Kidney (tissue), 13 donors: ENCODE measurements at regions not wholly inside any gene's neighbourhood (a gene's known extent, or its start where the extent isn't known, plus 50 kb on each side); places are given as distances from the start of the nearest gene placed in this dataset.

Source experiments
- DNase-seq, 5 donors: peaks; one replicate each; pipeline ENCODE4 v3.0.0-alpha.2; 2013 to 2020
- FAIRE-seq: peaks from 2 replicates; lab custom pipeline; 2012; peaks lifted over from hg19 to GRCh38; lab: Jason Lieb, UNC
- H3K27ac ChIP-seq, 2 donors: one replicate each; pipeline ENCODE4 v1.7.0; 2013; ENCODE audit warnings: low read depth in 2 of 2, low read length in 2 of 2, inconsistent platforms in 1 of 2
- H3K27me3 ChIP-seq: one replicate; pipeline ENCODE4 v1.7.1; 2013; ENCODE audit warnings: low read length, inconsistent platforms; ENCODE audit not compliant: control insufficient read depth, insufficient read depth
- H3K36me3 ChIP-seq, 3 donors: one replicate each; pipeline versions ENCODE4 v1.7.0 to v1.7.1; 2013; ENCODE audit warnings: low read length in 3 of 3, control low read depth in 1 of 3, inconsistent platforms in 1 of 3; ENCODE audit not compliant: insufficient read depth in 3 of 3, control insufficient read depth in 2 of 3
- H3K4me1 ChIP-seq, 3 donors: one replicate each; pipeline versions ENCODE4 v1.7.0 to v1.7.1; 2013; ENCODE audit warnings: low read length in 3 of 3, inconsistent platforms in 1 of 3, low read depth in 1 of 3; ENCODE audit not compliant: control insufficient read depth in 2 of 3, insufficient read depth in 2 of 3
- H3K4me3 ChIP-seq, 3 donors: one replicate each; pipeline versions ENCODE4 v1.7.0 to v1.8.1; 2013; ENCODE audit warnings: low read length in 3 of 3, control low read depth in 1 of 3, inconsistent platforms in 1 of 3
- H3K9ac ChIP-seq, 3 donors: one replicate each; pipeline versions ENCODE4 v1.7.0 to v1.7.1; 2013; ENCODE audit warnings: low read length in 3 of 3, control low read depth in 1 of 3, inconsistent platforms in 1 of 3
- H3K9me3 ChIP-seq, 3 donors: one replicate each; pipeline versions ENCODE4 v1.7.0 to v1.7.1; 2013; ENCODE audit warnings: low read length in 3 of 3, control low read depth in 1 of 3, inconsistent platforms in 1 of 3; ENCODE audit not compliant: control insufficient read depth in 2 of 3, insufficient read depth in 1 of 3
- CTCF ChIP-seq: IDR thresholded peaks from 3 replicates; pipeline ENCODE4 v1.5.1; 2012; ENCODE audit warnings: mild to moderate bottlenecking, moderate library complexity, borderline replicate concordance; ENCODE audit not compliant: insufficient read depth; ENCODE audit errors: extremely low read depth
- intact Hi-C: fragments of 100-400 bp; cut with DNase I; formaldehyde crosslinking; loops from one replicate; pipeline ENCODE4 v1.11.1; 2022
- donor health status: control.
- donor health status: control.
- donor health status: control.
- donor health status: control.
- donor health status: control.
- donor health status: DM: yes; HTN: yes; CAD: no.
- donor health status: Normal renal cell carcinoma (clear cell type).

- intact Hi-C loops: no loop called here
- Histone ChIP-seq H3K27me3 (no peaks in the 10 kb centered on the region), H3K4me1 (no peaks in the 10 kb centered on the region), H3K4me3 (no peak overlapping the region), H3K9me3 (no peaks in the 10 kb centered on the region), H3K9ac (no peak overlapping the region), H3K27ac (no peak overlapping the region), H3K36me3 (no peaks in the 10 kb centered on the region)
- no peak for FAIRE-seq
- TF ChIP-seq CTCF: no peak
- no peak for DNase-seq
These were observed 241.6 kb upstream of the RORB start for GRCh38 chr9:74255489-74255984.

- DNase-seq: peak in 1 of 5 donors; percentile 72
- no peak for TF ChIP-seq CTCF
- no peak overlapping the region for H3K9ac ChIP-seq
- H3K27ac ChIP-seq: no peak overlapping the region
- H3K36me3 ChIP-seq: no peaks in the 10 kb centered on the region
- no peaks in the 10 kb centered on the region for H3K4me1 ChIP-seq
- intact Hi-C loops: no loop called here
- no peaks in the 10 kb centered on the region for H3K27me3 ChIP-seq
- no peak overlapping the region for H3K4me3 ChIP-seq
- no peak for FAIRE-seq
- no peaks in the 10 kb centered on the region for H3K9me3 ChIP-seq
These were observed 221.1 kb upstream of the RORB start for GRCh38 chr9:74275872-74276508.

- no peaks in the 10 kb centered on the region for H3K9me3 ChIP-seq
- H3K36me3 ChIP-seq: no peaks in the 10 kb centered on the region
- H3K4me3 ChIP-seq: no peak overlapping the region
- H3K27me3 ChIP-seq: no peaks in the 10 kb centered on the region
- no peaks in the 10 kb centered on the region for H3K4me1 ChIP-seq
- H3K9ac ChIP-seq: no peak overlapping the region
- no peak for DNase-seq
- no peak for TF ChIP-seq CTCF
- no peak for FAIRE-seq
- intact Hi-C loops: no loop called here
- H3K27ac ChIP-seq: no peak overlapping the region
These were observed 219.6 kb upstream of the RORB start for GRCh38 chr9:74277532-74277931.

- intact Hi-C loops: no loop called here
- Histone ChIP-seq H3K4me1 (no peaks in the 10 kb centered on the region), H3K4me3 (no peak overlapping the region), H3K27ac (no peak overlapping the region), H3K27me3 (no peaks in the 10 kb centered on the region), H3K9me3 (no peaks in the 10 kb centered on the region), H3K36me3 (no peaks in the 10 kb centered on the region), H3K9ac (no peak overlapping the region)
- TF ChIP-seq CTCF: no peak
- DNase-seq (no peak), FAIRE-seq (no peak)
These were observed 215.5 kb upstream of the RORB start for GRCh38 chr9:74281674-74282073.
